RWPE1 (cell line): ENCODE measurements at regions not wholly inside any gene's neighbourhood (a gene's known extent, or its start where the extent isn't known, plus 50 kb on each side); places are given as distances from the start of the nearest gene placed in this dataset.

Source experiments
- CTCF ChIA-PET: fragments of 350-600 bp; sonication (Branson Sonifier 250); formaldehyde crosslinking; extraction: SDS; loops from one replicate; lab custom pipeline; 2021; lab: Yijun Ruan, JAX
- POLR2A ChIA-PET: fragments of 400-600 bp; formaldehyde crosslinking; extraction: SDS; loops from one replicate; lab custom pipeline; 2020; ENCODE audit warnings: antibody characterized with exemption; ENCODE audit not compliant: low non-redundant PET; lab: Yijun Ruan, JAX
- DNase-seq: peaks from one replicate; pipeline ENCODE4 v3.0.0; 2012; ENCODE audit warnings: low spot score
- H3K27ac ChIP-seq: fragments of 450-650 bp; 2 replicates; pipeline ENCODE4 v1.5.1; 2017
- CTCF ChIP-seq: fragments of 450-650 bp; conservative IDR thresholded peaks from 2 replicates; pipeline ENCODE4 v1.5.1; 2017; ENCODE audit warnings: low read depth, mild to moderate bottlenecking

DNA sequence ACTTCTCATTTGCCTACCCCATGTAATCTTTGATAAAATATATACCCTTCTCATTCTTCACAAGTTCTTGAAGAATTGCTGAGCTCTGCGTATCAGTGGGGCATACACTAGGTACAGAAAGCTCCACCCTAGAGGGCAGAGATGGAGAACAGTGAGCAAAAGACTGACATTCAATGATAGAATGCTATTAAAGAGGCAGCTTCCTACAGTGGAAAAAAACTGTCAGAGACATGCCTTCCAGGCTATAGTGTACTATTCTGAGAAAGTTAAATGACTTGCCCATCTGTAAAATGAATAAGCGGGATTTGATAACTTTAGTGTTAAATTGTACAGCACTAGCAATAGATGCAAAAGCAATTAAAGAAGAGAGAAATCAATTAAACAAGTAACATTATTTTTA is 172.8 kb downstream of the SUCNR1 start:
- POLR2A ChIA-PET: no interaction called here
- CTCF ChIA-PET: no interaction called here
- no peak overlapping the region for H3K27ac ChIP-seq
- TF ChIP-seq CTCF: no peak
- DNase-seq: no peak

DNA sequence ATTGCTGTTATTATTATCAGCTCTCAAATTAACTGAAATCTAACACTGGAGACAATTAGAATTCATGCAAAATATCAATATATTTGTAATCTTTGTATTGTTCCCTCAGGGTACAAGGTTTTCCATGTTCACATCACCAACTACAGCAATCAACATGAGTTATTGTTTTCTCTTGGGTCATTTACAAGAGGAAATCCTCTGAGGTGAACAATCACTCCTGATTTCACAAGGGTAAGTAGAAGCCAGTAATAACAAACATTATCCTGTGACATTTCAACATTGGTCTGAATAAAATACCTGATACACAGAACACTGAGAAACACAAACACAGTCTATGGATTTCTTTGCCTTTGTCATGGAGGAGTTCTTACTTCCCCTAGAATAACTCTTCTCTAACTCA is 174.0 kb downstream of the SUCNR1 start:
- ChIA-PET CTCF (no interaction called here), POLR2A (no interaction called here)
- H3K27ac ChIP-seq: no peak overlapping the region
- DNase-seq: peak; percentile 4
- no peak for TF ChIP-seq CTCF

GRCh38 chr3:152048831-152049230 is 175.4 kb downstream of the SUCNR1 start:
- POLR2A ChIA-PET: no interaction called here
- no peak for DNase-seq
- no peak overlapping the region for H3K27ac ChIP-seq
- CTCF ChIA-PET: interaction anchor here (0.6 to 0.7 kb wide), 2 partner anchors 527 to 632 kb away, joined by 3 to 5 read pairs; no protein-coding TSS in a partner anchor
- TF ChIP-seq CTCF: no peak

- no peak overlapping the region for H3K27ac ChIP-seq
- POLR2A ChIA-PET: no interaction called here
- no peak for TF ChIP-seq CTCF
- DNase-seq: no peak
- CTCF ChIA-PET: no interaction called here
These were observed 177.5 kb downstream of the SUCNR1 start for GRCh38 chr3:152050903-152051302.

- no peak for DNase-seq
- H3K27ac ChIP-seq: no peak overlapping the region
- CTCF ChIA-PET: no interaction called here
- TF ChIP-seq CTCF: no peak
- POLR2A ChIA-PET: no interaction called here
These were observed 178.3 kb downstream of the SUCNR1 start for GRCh38 chr3:152051501-152052404.

GRCh38 chr3:152053866-152054265 is 180.4 kb downstream of the SUCNR1 start:
- DNase-seq: no peak
- POLR2A ChIA-PET: no interaction called here
- CTCF ChIA-PET: interaction anchor here (0.6 kb wide), 1 partner anchor 198 kb away, joined by 4 read pairs; no protein-coding TSS in a partner anchor
- no peak for TF ChIP-seq CTCF
- H3K27ac ChIP-seq: no peak overlapping the region
